WTC11 (cell line): ENCODE measurements at regions not wholly inside any gene's neighbourhood (a gene's known extent, or its start where the extent isn't known, plus 50 kb on each side); places are given as distances from the start of the nearest gene placed in this dataset.
A peak's percentile ranks its signal among the peaks of the same experiment; 100 is the strongest.

Source experiments
- ATAC-seq: fragments of 200-7000 bp; cut with Tn5 transposase; 2 replicates; pipeline ENCODE4 v1.10.0; 2021; ENCODE audit warnings: mild to moderate bottlenecking, moderate library complexity
- CTCF ChIA-PET: fragments of 300-600 bp; sonication (Branson Sonifier 250); formaldehyde crosslinking; loops from one replicate; lab custom pipeline; 2021; ENCODE audit warnings: antibody characterized with exemption; lab: Charles Lee
- POLR2A ChIA-PET: fragments of 350-600 bp; sonication (Branson Sonifier 250); formaldehyde crosslinking; loops from one replicate; lab custom pipeline; 2021; ENCODE audit warnings: antibody characterized with exemption; lab: Charles Lee
- DNase-seq: peaks from one replicate; pipeline ENCODE4 v3.0.0; 2021; ENCODE audit warnings: low spot score
- H3K27ac Mint-ChIP-seq: 2 replicates; pipeline ENCODE4 v1.8.0; 2021; ENCODE audit warnings: mixed read lengths
- H3K27me3 Mint-ChIP-seq: 2 replicates; pipeline ENCODE4 v1.8.0; 2021; ENCODE audit warnings: low read depth, mild to moderate bottlenecking, moderate library complexity, mixed read lengths
- H3K36me3 Mint-ChIP-seq: 2 replicates; pipeline ENCODE4 v1.8.0; 2021; ENCODE audit warnings: mixed read lengths
- H3K4me1 Mint-ChIP-seq: 2 replicates; pipeline ENCODE4 v1.8.0; 2022; ENCODE audit warnings: mixed read lengths
- H3K4me3 Mint-ChIP-seq: 2 replicates; pipeline ENCODE4 v1.8.0; 2021; ENCODE audit warnings: mild to moderate bottlenecking, moderate library complexity, mixed read lengths
- H3K9me3 Mint-ChIP-seq: 2 replicates; pipeline ENCODE4 v1.8.0; 2021; ENCODE audit warnings: mixed read lengths
- EMX1 ChIP-seq: fragments of 250-450 bp; sonication (Bioruptor Pico); IDR thresholded peaks from 2 replicates; pipeline ENCODE4 v1.8.0; 2021; ENCODE audit warnings: mild to moderate bottlenecking
- FOXK1 ChIP-seq: sonication (generic); formaldehyde crosslinking; IDR thresholded peaks from 2 replicates; pipeline ENCODE4 v1.8.0; 2022; ENCODE audit warnings: mild to moderate bottlenecking, moderate library complexity, missing genetic modification reagents
- MAX ChIP-seq: sonication (generic); formaldehyde crosslinking; IDR thresholded peaks from 2 replicates; pipeline ENCODE4 v1.8.0; 2022; ENCODE audit warnings: mild to moderate bottlenecking, missing genetic modification reagents
- NFATC4 ChIP-seq: fragments of 250-450 bp; sonication (Bioruptor Pico); IDR thresholded peaks from 2 replicates; pipeline ENCODE4 v1.9.0; 2021; ENCODE audit warnings: mild to moderate bottlenecking
- NR1H2 ChIP-seq: sonication (generic); formaldehyde crosslinking; IDR thresholded peaks from 2 replicates; pipeline ENCODE4 v1.9.0; 2021; ENCODE audit warnings: mild to moderate bottlenecking, moderate library complexity, missing genetic modification reagents
- NR3C1 ChIP-seq: sonication (generic); formaldehyde crosslinking; conservative IDR thresholded peaks from 2 replicates; pipeline ENCODE4 v1.8.1; 2023; ENCODE audit warnings: low read depth, mild to moderate bottlenecking, missing genetic modification reagents
- PRRX2 ChIP-seq: fragments of 250-450 bp; sonication (Bioruptor Pico); IDR thresholded peaks from 2 replicates; pipeline ENCODE4 v1.8.0; 2021; ENCODE audit warnings: mild to moderate bottlenecking
- TCF7 ChIP-seq: sonication (generic); formaldehyde crosslinking; IDR thresholded peaks from 2 replicates; pipeline ENCODE4 v1.8.0; 2022; ENCODE audit warnings: mild to moderate bottlenecking, low read depth, missing genetic modification reagents, moderate library complexity
- TEAD1 ChIP-seq: sonication (generic); formaldehyde crosslinking; IDR thresholded peaks from 2 replicates; pipeline ENCODE4 v1.8.0; 2022; ENCODE audit warnings: mild to moderate bottlenecking, missing genetic modification reagents
- ZNF416 ChIP-seq: fragments of 250-450 bp; sonication (Bioruptor Pico); IDR thresholded peaks from 2 replicates; pipeline ENCODE4 v1.9.0; 2021; ENCODE audit warnings: mild to moderate bottlenecking, inconsistent platforms
- ZNF425 ChIP-seq: fragments of 250-450 bp; sonication (Bioruptor Pico); conservative IDR thresholded peaks from 2 replicates; pipeline ENCODE4 v1.9.0; 2021; ENCODE audit warnings: mild to moderate bottlenecking
- ZNF671 ChIP-seq: fragments of 250-450 bp; sonication (Bioruptor Pico); IDR thresholded peaks from 2 replicates; pipeline ENCODE4 v1.8.0; 2021; ENCODE audit warnings: mild to moderate bottlenecking
- TF ChIP-seq, protein P1 (sequence below): sonication (generic); formaldehyde crosslinking; IDR thresholded peaks from 2 replicates; pipeline ENCODE4 v1.8.1; 2023; ENCODE audit warnings: mild to moderate bottlenecking, missing genetic modification reagents, borderline replicate concordance
- TF ChIP-seq, protein P2 (sequence below): fragments of 250-450 bp; sonication (Bioruptor Pico); IDR thresholded peaks from 2 replicates; pipeline ENCODE4 v1.8.0; 2021; ENCODE audit warnings: mild to moderate bottlenecking
- TF ChIP-seq, protein P3 (sequence below): fragments of 250-450 bp; sonication (Bioruptor Pico); IDR thresholded peaks from 2 replicates; pipeline ENCODE4 v1.9.0; 2021; ENCODE audit warnings: mild to moderate bottlenecking

DNA sequence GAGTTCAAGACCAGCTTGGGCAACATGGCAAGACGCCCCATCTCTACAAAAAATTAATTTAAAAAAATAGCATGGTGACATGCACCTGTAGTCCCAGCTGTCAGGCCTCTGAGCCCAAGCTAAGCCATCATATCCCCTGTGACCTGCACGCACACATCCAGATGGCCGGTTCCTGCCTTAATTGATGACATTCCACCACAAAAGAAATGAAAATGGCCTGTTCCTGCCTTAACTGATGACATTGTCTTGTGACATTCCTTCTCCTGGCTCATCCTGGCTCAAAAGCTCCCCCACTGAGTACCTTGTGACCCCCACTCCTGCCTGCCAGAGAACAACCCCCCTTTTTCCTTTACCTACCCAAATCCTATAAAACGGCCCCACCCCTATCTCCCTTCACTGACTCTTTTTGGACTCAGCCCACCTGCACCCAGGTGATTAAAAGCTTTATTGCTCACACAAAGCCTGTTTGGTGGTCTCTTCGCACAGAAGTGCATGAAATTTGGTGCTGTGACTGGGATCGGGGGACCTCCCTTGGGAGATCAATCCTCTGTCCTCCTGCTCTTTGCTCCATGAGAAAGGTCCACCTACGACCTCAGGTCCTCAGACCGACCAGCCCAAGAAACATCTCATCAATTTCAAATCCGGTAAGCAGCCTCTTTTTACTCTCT lies 65.6 kb upstream of the ETAA1 start (continued):
- TF ChIP-seq, protein P1, sequence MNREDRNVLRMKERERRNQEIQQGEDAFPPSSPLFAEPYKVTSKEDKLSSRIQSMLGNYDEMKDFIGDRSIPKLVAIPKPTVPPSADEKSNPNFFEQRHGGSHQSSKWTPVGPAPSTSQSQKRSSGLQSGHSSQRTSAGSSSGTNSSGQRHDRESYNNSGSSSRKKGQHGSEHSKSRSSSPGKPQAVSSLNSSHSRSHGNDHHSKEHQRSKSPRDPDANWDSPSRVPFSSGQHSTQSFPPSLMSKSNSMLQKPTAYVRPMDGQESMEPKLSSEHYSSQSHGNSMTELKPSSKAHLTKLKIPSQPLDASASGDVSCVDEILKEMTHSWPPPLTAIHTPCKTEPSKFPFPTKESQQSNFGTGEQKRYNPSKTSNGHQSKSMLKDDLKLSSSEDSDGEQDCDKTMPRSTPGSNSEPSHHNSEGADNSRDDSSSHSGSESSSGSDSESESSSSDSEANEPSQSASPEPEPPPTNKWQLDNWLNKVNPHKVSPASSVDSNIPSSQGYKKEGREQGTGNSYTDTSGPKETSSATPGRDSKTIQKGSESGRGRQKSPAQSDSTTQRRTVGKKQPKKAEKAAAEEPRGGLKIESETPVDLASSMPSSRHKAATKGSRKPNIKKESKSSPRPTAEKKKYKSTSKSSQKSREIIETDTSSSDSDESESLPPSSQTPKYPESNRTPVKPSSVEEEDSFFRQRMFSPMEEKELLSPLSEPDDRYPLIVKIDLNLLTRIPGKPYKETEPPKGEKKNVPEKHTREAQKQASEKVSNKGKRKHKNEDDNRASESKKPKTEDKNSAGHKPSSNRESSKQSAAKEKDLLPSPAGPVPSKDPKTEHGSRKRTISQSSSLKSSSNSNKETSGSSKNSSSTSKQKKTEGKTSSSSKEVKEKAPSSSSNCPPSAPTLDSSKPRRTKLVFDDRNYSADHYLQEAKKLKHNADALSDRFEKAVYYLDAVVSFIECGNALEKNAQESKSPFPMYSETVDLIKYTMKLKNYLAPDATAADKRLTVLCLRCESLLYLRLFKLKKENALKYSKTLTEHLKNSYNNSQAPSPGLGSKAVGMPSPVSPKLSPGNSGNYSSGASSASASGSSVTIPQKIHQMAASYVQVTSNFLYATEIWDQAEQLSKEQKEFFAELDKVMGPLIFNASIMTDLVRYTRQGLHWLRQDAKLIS (CRISPR knock-in tag): peak; percentile 77; the same call in 1 of the 2 replicates
- 0 out of 2 replicates have a peak, but pooled peaks have one; percentile 37 for TF ChIP-seq FOXK1
- peak; percentile 81; the same call in 1 of the 2 replicates for TF ChIP-seq TEAD1 (CRISPR knock-in tag)

DNA sequence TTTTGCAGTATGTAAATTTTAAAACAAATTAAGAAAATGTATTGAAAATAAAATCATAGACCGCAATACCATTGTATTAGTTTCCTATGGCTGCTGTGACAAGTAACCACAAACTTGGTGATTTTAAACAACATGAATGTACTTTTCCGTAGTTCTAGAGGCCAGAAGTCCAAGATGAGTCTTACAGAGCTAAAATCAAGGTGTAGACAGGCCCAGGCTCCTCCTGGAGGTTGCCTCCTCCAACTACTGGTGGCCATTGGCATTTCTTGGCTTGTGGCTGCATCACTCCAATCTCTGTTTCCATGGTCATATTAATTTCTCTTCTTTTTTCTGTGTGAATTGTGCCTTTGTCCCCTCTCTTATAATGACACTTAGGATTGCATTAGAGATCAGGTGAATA lies 59.2 kb upstream of the ETAA1 start:
- peaks cover 27% of the 10 kb centered on the region for H3K36me3 Mint-ChIP-seq
- no peak for DNase-seq
- H3K9me3 Mint-ChIP-seq: no peaks in the 10 kb centered on the region
- H3K4me1 Mint-ChIP-seq: peaks cover 29% of the 10 kb centered on the region
- POLR2A ChIA-PET: interaction anchor here (0.7 kb wide), 1 partner anchor 64 kb away, joined by 3 read pairs; no protein-coding TSS in a partner anchor
- TF ChIP-seq ZNF416 (CRISPR knock-in tag): peak; percentile 38; the same call in 1 of the 2 replicates
- peak; percentile 42; the same call in 1 of the 2 replicates for TF ChIP-seq ZNF425
- TF ChIP-seq NR1H2 (CRISPR knock-in tag): no peak
- no peak for TF ChIP-seq MAX (CRISPR knock-in tag)
- peak; percentile 87 for TF ChIP-seq NFATC4 (CRISPR knock-in tag)
- TF ChIP-seq, protein P2, sequence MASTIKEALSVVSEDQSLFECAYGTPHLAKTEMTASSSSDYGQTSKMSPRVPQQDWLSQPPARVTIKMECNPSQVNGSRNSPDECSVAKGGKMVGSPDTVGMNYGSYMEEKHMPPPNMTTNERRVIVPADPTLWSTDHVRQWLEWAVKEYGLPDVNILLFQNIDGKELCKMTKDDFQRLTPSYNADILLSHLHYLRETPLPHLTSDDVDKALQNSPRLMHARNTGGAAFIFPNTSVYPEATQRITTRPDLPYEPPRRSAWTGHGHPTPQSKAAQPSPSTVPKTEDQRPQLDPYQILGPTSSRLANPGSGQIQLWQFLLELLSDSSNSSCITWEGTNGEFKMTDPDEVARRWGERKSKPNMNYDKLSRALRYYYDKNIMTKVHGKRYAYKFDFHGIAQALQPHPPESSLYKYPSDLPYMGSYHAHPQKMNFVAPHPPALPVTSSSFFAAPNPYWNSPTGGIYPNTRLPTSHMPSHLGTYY (CRISPR knock-in tag): peak; percentile 83; the same call in 1 of the 2 replicates
- peak; percentile 90 for TF ChIP-seq ZNF671 (CRISPR knock-in tag)
- TF ChIP-seq, all 79 proteins: peak for 5
- Mint-ChIP-seq H3K4me3 (peak overlapping the region; percentile 61; the same call in 1 of the 2 replicates), H3K27me3 (no peaks in the 10 kb centered on the region), H3K27ac (peak overlapping the region; percentile 88)
- no peak for ATAC-seq
- CTCF ChIA-PET: no interaction called here

DNA sequence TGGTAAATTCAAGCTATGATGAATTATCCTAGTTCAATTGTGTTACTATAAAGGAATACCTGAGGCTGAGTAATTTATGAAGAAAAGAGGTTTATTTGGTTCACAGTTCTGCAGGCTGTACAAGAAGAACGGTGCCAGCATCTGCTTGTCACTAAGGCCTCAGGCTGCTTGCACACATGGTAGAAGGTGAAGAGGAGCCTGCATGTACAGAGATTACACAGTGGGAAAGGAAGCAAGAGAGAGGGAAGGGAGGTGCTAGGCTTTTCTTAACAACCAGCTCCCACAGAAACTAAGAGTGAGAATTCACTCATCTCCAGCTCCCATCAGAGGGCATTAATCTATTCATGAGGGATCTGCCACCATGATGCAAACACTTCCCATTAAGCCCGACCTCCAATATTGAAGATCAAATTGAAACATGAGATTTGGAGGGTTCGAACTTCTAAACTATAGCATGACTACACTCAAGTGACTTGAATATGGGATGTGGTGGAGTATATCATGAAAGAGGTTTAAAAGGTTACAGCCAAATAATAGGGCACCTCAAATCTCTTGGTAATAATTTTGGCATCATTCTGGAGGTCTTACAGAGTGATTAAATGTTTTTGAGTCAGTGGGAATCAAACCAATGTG lies 58.4 kb upstream of the ETAA1 start:
- peaks cover 30% of the 10 kb centered on the region for H3K4me1 Mint-ChIP-seq
- ChIA-PET CTCF (no interaction called here), POLR2A (no interaction called here)
- TF ChIP-seq NR3C1 (CRISPR knock-in tag) (no peak), ZNF416 (CRISPR knock-in tag) (peak; percentile 25; the same call in 1 of the 2 replicates), ZNF671 (CRISPR knock-in tag) (peak; percentile 93), PRRX2 (peak; percentile 95), EMX1 (CRISPR knock-in tag) (peak; percentile 92; the same call in 1 of the 2 replicates), TCF7 (CRISPR knock-in tag) (no peak), ZNF425 (peak; percentile 61), NFATC4 (CRISPR knock-in tag) (peak; percentile 94)
- TF ChIP-seq, protein P3, sequence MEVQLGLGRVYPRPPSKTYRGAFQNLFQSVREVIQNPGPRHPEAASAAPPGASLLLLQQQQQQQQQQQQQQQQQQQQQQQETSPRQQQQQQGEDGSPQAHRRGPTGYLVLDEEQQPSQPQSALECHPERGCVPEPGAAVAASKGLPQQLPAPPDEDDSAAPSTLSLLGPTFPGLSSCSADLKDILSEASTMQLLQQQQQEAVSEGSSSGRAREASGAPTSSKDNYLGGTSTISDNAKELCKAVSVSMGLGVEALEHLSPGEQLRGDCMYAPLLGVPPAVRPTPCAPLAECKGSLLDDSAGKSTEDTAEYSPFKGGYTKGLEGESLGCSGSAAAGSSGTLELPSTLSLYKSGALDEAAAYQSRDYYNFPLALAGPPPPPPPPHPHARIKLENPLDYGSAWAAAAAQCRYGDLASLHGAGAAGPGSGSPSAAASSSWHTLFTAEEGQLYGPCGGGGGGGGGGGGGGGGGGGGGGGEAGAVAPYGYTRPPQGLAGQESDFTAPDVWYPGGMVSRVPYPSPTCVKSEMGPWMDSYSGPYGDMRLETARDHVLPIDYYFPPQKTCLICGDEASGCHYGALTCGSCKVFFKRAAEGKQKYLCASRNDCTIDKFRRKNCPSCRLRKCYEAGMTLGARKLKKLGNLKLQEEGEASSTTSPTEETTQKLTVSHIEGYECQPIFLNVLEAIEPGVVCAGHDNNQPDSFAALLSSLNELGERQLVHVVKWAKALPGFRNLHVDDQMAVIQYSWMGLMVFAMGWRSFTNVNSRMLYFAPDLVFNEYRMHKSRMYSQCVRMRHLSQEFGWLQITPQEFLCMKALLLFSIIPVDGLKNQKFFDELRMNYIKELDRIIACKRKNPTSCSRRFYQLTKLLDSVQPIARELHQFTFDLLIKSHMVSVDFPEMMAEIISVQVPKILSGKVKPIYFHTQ (CRISPR knock-in tag): peak; percentile 94
- TF ChIP-seq, protein P2 (CRISPR knock-in tag): peak; percentile 92
- no peak for ATAC-seq
- DNase-seq: no peak
- no peaks in the 10 kb centered on the region for H3K9me3 Mint-ChIP-seq
- no peaks in the 10 kb centered on the region for H3K27me3 Mint-ChIP-seq
- peak overlapping the region; percentile 61; the same call in 1 of the 2 replicates for H3K4me3 Mint-ChIP-seq
- H3K36me3 Mint-ChIP-seq: peaks cover 27% of the 10 kb centered on the region
- H3K27ac Mint-ChIP-seq: peak overlapping the region; percentile 88
